Astrocyte (in vitro differentiated cells and primary cell): ENCODE measurements at regions not wholly inside any gene's neighbourhood (a gene's known extent, or its start where the extent isn't known, plus 50 kb on each side); places are given as distances from the start of the nearest gene placed in this dataset.

Source experiments
- DNase-seq: peaks from one replicate; pipeline ENCODE4 v3.0.0-alpha.2; 2010; ENCODE audit warnings: low read depth
- FAIRE-seq: peaks from 2 replicates; lab custom pipeline; 2011; peaks lifted over from hg19 to GRCh38; lab: Jason Lieb, UNC
- H2AFZ ChIP-seq: 2 replicates; pipeline ENCODE4 v1.6.0; 2012; ENCODE audit warnings: low read depth, low read length, inconsistent platforms
- H3K27ac ChIP-seq: 2 replicates; pipeline ENCODE4 v1.5.1; 2011; ENCODE audit warnings: low read depth, low read length, inconsistent platforms
- H3K27me3 ChIP-seq: 2 replicates; pipeline ENCODE4 v1.6.0; 2011; ENCODE audit warnings: low read length, inconsistent platforms; ENCODE audit not compliant: insufficient read depth
- H3K36me3 ChIP-seq: 2 replicates; pipeline ENCODE4 v1.5.1; 2011; ENCODE audit warnings: low read length, inconsistent platforms; ENCODE audit not compliant: insufficient read depth
- H3K4me1 ChIP-seq: 2 replicates; pipeline ENCODE4 v1.5.1; 2011; ENCODE audit warnings: low read length, inconsistent platforms; ENCODE audit not compliant: insufficient read depth
- H3K4me2 ChIP-seq: 2 replicates; pipeline ENCODE4 v1.6.0; 2012; ENCODE audit warnings: low read length, inconsistent platforms
- H3K4me3 ChIP-seq: 2 replicates; pipeline ENCODE4 v1.5.1; 2011; ENCODE audit warnings: low read depth, mild to moderate bottlenecking, low read length, inconsistent platforms; ENCODE audit not compliant: insufficient read depth
- H3K79me2 ChIP-seq: 2 replicates; pipeline ENCODE4 v1.6.0; 2012; ENCODE audit warnings: mild to moderate bottlenecking, low read length, inconsistent platforms; ENCODE audit not compliant: insufficient read depth
- H3K9ac ChIP-seq: 2 replicates; pipeline ENCODE4 v1.6.0; 2012; ENCODE audit warnings: mild to moderate bottlenecking, low read length, inconsistent platforms
- H3K9me3 ChIP-seq: 2 replicates; pipeline ENCODE4 v1.5.1; 2012; ENCODE audit warnings: low read depth, mild to moderate bottlenecking, low read length, inconsistent platforms; ENCODE audit not compliant: insufficient read depth
- H4K20me1 ChIP-seq: 2 replicates; pipeline ENCODE4 v1.6.0; 2012; ENCODE audit warnings: low read length, inconsistent platforms; ENCODE audit not compliant: insufficient read depth
- H3K27ac Mint-ChIP-seq: one replicate; pipeline ENCODE4 v1.8.0; 2021; ENCODE audit warnings: mild to moderate bottlenecking, mixed read lengths; ENCODE audit not compliant: unreplicated experiment
- H3K27me3 Mint-ChIP-seq: one replicate; pipeline ENCODE4 v1.8.0; 2021; ENCODE audit warnings: low read depth, mixed read lengths; ENCODE audit not compliant: unreplicated experiment
- H3K36me3 Mint-ChIP-seq: one replicate; pipeline ENCODE4 v1.8.0; 2021; ENCODE audit warnings: low read depth, mixed read lengths; ENCODE audit not compliant: unreplicated experiment
- H3K4me1 Mint-ChIP-seq: one replicate; pipeline ENCODE4 v1.8.0; 2021; ENCODE audit warnings: low read depth, mixed read lengths; ENCODE audit not compliant: unreplicated experiment
- H3K4me3 Mint-ChIP-seq: one replicate; pipeline ENCODE4 v1.8.0; 2021; ENCODE audit warnings: mild to moderate bottlenecking, moderate library complexity, mixed read lengths; ENCODE audit not compliant: unreplicated experiment
- H3K9me3 Mint-ChIP-seq: one replicate; pipeline ENCODE4 v1.8.0; 2021; ENCODE audit warnings: mild to moderate bottlenecking, mixed read lengths; ENCODE audit not compliant: unreplicated experiment
- CTCF ChIP-seq: IDR thresholded peaks from 2 replicates; pipeline ENCODE4 v1.5.1; 2011; ENCODE audit warnings: low read depth, mild to moderate bottlenecking, inconsistent platforms, low read length, moderate library complexity; ENCODE audit not compliant: insufficient read depth
- EZH2 ChIP-seq: IDR thresholded peaks from 2 replicates; pipeline ENCODE4 v1.6.1; 2012; ENCODE audit warnings: mild to moderate bottlenecking, low read length, inconsistent platforms; ENCODE audit not compliant: insufficient read depth

GRCh38 chr4:73001885-73002284 lies 67.6 kb downstream of the COX18 start:
- H3K4me1 ChIP-seq = peaks cover 4% of the 10 kb centered on the region
- no peak for DNase-seq
- H3K27me3 ChIP-seq = no peaks in the 10 kb centered on the region
- Mint-ChIP-seq H3K4me1 (peaks cover 5% of the 10 kb centered on the region), H3K27ac (no peak overlapping the region), H3K36me3 (no peaks in the 10 kb centered on the region), H3K4me3 (no peak overlapping the region), H3K27me3 (no peaks in the 10 kb centered on the region), H3K9me3 (no peaks in the 10 kb centered on the region)
- no peaks in the 10 kb centered on the region for H4K20me1 ChIP-seq
- H3K9me3 ChIP-seq = no peaks in the 10 kb centered on the region
- H3K4me3 ChIP-seq = no peak overlapping the region
- H3K9ac ChIP-seq = no peak overlapping the region
- no peaks in the 10 kb centered on the region for H3K36me3 ChIP-seq
- no peak overlapping the region for H3K27ac ChIP-seq
- TF ChIP-seq CTCF (no peak), EZH2 (no peak)
- H2AFZ ChIP-seq = no peak overlapping the region
- H3K79me2 ChIP-seq = no peaks in the 10 kb centered on the region
- FAIRE-seq = no peak
- H3K4me2 ChIP-seq = no peak overlapping the region

- H3K4me3 Mint-ChIP-seq = no peak overlapping the region
- H3K27me3 Mint-ChIP-seq = no peaks in the 10 kb centered on the region
- no peak for TF ChIP-seq EZH2
- TF ChIP-seq CTCF = no peak
- Histone ChIP-seq H3K27me3 (no peaks in the 10 kb centered on the region), H3K27ac (no peak overlapping the region), H3K79me2 (no peaks in the 10 kb centered on the region), H3K4me2 (no peak overlapping the region), H3K36me3 (no peaks in the 10 kb centered on the region), H3K4me1 (peaks cover 4% of the 10 kb centered on the region), H3K9ac (no peak overlapping the region), H3K9me3 (no peaks in the 10 kb centered on the region), H4K20me1 (no peaks in the 10 kb centered on the region), H3K4me3 (no peak overlapping the region), H2AFZ (no peak overlapping the region)
- no peaks in the 10 kb centered on the region for H3K36me3 Mint-ChIP-seq
- FAIRE-seq (no peak), DNase-seq (peak; percentile 40)
- H3K4me1 Mint-ChIP-seq = peaks cover 5% of the 10 kb centered on the region
- no peaks in the 10 kb centered on the region for H3K9me3 Mint-ChIP-seq
- H3K27ac Mint-ChIP-seq = no peak overlapping the region
These were observed 72.1 kb downstream of the COX18 start for GRCh38 chr4:72997409-72997808.

GRCh38 chr4:72994670-72995069 lies 74.8 kb downstream of the COX18 start:
- no peak overlapping the region for H2AFZ ChIP-seq
- no peaks in the 10 kb centered on the region for H3K9me3 ChIP-seq
- no peaks in the 10 kb centered on the region for H3K27me3 Mint-ChIP-seq
- DNase-seq (no peak), FAIRE-seq (no peak)
- H3K4me1 Mint-ChIP-seq = peaks cover 5% of the 10 kb centered on the region
- H3K4me1 ChIP-seq = peaks cover 4% of the 10 kb centered on the region
- no peak overlapping the region for H3K4me3 ChIP-seq
- H3K36me3 Mint-ChIP-seq = no peaks in the 10 kb centered on the region
- H3K9me3 Mint-ChIP-seq = no peaks in the 10 kb centered on the region
- H3K27me3 ChIP-seq = no peaks in the 10 kb centered on the region
- H3K36me3 ChIP-seq = no peaks in the 10 kb centered on the region
- H4K20me1 ChIP-seq = no peaks in the 10 kb centered on the region
- TF ChIP-seq CTCF (no peak), EZH2 (no peak)
- H3K9ac ChIP-seq = no peak overlapping the region
- H3K79me2 ChIP-seq = no peaks in the 10 kb centered on the region
- no peak overlapping the region for H3K4me2 ChIP-seq
- H3K27ac Mint-ChIP-seq = no peak overlapping the region
- H3K27ac ChIP-seq = no peak overlapping the region
- no peak overlapping the region for H3K4me3 Mint-ChIP-seq
